ENCODE measurements at regions not wholly inside any gene's neighbourhood (a gene's known extent, or its start where the extent isn't known, plus 50 kb on each side); places are given as distances from the start of the nearest gene placed in this dataset.

GRCh38 chr1:2893473-2894120 lies 92.1 kb upstream of the TTC34 start:
- TF ChIP-seq CTCF (IDR thresholded peaks at IDR 0.05 in 4 of 5, conservative IDR thresholded peaks at IDR 0.05 in 1 of 5), result no peak
- TF ChIP-seq POLR2A (IDR thresholded peaks at IDR 0.05), result no peak

Measured in gastrocnemius medialis (tissue), 4 donors.